HG03135 (cell line): ENCODE measurements at regions not wholly inside any gene's neighbourhood (a gene's known extent, or its start where the extent isn't known, plus 50 kb on each side); places are given as distances from the start of the nearest gene placed in this dataset.

Source experiments
- ATAC-seq: cut with Tn5 transposase; IDR thresholded peaks from one replicate; pipeline ENCODE4 v1.9.1; 2021; ENCODE audit warnings: mild to moderate bottlenecking, moderate library complexity; ENCODE audit not compliant: unreplicated experiment

DNA sequence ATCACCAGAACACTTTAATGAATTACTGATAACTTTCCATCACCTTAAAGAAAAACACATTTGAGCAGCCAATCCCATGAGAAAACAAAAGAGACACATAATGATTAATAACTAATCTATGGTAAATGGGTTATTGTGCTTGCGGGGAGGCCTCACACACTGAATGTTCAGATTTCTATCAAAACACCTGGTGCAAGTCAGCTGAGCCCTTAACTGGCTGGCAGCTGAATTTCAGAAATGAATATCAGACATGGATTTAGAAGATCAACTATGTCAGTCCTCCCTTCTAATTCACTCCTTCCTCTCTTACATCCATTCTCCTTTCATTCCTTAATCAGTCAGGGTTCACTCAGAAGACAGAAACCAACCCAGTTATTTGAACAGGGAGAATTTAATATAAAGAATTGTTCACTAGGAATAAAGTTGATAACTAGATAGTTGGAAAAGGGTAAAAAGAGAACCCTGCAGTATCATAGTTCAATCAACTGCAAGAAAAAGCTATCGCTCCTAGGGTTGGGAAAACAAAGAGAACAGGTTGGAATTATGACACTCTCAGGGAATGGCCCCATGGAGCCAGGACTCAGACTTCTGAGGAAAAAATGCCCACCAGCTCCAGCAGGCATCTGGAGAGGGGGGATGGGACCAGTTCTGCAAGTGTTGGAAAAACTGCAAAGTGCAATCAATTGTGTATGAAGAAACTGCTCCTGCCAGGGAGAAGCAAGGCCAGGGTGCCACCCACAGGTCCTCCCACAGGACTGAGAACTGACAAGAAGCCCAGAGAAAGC is 577.1 kb upstream of the CDH5 start:
- ATAC-seq: no peak

DNA sequence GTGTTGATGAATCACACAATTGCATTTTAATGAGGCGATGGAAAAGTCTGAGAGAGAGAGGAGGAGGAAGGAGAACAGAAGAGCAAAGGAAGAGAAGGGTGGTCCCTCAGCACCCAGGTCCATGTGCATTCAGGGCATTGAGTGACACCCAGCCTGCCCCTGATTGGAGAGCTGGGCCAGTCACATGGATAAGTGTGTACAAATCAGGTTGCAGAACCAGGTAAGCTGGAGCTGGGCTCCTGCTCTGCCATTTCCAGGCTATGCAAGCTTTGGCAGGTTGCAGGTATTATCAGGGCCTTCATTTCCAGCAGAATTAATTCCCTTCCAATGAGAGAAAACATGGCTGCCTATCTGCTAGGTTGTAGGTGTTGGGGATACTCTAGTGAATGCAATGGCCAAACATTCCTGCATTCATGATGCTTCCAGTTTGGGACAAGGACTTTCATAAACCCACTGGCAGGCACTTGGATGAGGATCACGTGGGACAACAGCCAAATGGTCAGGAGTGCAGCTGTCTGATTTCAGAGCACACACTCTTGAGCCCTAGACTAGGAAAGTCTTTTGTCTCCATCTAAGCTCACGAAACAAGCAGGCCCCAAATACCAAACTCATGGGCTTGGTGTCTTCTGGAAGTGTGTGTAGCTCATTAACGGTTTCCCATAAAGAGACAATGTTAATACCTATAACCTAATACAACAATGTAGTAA is 577.9 kb upstream of the CDH5 start:
- no peak for ATAC-seq

DNA sequence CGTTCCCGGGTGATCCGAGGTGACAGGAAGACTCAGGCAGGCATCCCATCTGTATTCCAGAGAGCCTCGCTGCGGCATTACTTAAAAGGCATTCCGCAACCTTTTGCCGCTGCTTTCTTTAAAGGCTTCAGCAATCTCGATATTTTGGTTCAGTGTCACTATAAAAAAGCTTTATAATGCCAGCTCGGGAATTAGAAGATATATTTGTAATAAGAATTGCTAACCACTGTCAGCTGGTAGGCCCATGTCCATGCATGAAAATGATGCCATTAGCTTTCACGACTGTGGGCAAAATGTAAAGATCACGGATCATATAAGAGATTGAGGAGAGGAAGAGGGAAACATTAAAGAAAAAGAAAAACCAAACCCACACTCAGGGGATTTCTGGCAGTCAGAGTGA is 578.6 kb upstream of the CDH5 start:
- ATAC-seq: no peak

DNA sequence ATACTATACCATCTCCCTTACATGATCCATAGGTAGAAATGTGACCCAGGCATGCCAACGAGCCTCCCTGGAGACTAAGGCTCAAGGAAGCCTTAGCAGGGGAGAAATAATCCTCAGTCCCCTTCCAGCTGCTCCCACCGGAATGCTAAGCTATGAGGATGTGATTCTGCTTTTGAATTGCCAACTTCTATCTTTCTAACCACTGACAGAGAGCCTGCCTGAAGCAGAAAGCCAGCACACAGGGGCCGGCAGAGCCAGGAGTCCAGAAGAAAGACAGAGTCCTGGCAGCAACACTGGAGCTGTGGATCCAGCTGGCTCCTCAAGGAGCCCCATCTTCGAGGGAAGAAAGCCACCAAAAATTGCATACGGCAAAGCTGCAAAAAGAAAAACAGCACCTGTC is 579.6 kb upstream of the CDH5 start:
- ATAC-seq: no peak

GRCh38 chr16:65783709-65784474 is 582.6 kb upstream of the CDH5 start:
- ATAC-seq: no peak

GRCh38 chr16:65782611-65783600 is 583.6 kb upstream of the CDH5 start:
- ATAC-seq: no peak

- ATAC-seq: no peak
These were observed 584.6 kb upstream of the CDH5 start for GRCh38 chr16:65781855-65782254.

DNA sequence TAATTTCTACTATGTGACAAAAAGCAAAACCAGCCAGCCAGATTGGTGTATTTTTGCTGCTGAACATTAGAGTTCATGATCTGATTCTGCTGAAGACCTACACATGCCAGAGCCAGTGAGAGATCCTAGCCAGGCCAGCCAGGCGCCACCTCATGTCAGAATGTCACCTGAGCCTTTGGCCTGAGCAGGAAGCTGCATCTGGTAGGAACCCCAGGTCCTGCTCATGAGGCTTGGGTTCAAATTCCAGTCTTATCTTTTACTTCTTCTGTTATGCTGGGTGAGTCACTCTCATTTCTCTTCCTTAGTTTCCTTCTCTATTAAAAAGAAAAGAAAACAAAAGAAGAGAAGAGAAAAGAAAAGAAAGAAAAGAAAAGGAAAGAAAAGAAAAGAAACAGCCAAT is 585.1 kb upstream of the CDH5 start:
- no peak for ATAC-seq

DNA sequence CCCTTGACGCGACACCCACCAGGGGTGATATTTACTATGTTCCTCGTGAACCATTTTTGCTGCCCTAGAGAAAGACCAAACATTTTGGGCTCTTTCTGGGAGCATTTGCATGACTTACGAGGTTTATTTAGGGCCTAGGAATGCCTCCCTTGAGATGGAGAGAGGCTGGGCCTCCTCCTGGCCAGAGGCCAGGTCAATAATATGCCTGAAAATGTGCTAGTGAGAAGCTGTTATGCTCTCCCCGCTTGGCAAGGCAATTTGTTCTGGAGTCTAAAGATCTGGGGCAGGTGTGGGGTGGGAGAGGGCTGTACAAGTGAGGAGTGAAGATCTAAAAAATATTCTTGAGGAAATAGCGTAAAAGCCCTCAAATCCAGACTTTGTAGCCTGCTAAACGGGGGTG is 587.3 kb upstream of the CDH5 start:
- ATAC-seq: no peak

DNA sequence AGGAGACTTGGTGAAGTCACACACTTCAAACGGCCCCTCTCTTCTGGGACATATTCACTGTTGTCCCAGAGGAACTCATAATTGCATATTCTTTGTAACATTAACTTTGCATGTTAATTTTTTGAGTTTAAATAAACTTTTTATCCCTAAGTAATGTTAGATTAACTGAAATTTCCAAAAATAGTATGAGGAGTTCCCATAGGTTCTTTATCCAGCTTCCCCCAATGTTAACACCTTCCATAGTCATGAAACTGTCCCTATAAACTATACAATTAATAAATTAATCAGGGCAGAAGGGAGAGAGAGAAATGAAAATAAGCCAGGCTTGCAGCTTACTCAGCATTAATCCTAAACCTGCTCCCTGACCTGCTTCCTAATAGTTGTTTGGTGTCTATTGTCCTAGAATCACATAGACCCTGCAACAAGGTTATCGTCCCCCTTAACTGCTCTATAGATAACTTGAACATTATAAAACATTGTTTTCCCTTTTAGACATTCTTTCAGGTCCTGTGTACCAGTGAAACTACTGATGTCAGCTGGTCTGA is 589.8 kb upstream of the CDH5 start:
- ATAC-seq: no peak

GRCh38 chr16:65775829-65776228 is 590.7 kb upstream of the CDH5 start:
- no peak for ATAC-seq

DNA sequence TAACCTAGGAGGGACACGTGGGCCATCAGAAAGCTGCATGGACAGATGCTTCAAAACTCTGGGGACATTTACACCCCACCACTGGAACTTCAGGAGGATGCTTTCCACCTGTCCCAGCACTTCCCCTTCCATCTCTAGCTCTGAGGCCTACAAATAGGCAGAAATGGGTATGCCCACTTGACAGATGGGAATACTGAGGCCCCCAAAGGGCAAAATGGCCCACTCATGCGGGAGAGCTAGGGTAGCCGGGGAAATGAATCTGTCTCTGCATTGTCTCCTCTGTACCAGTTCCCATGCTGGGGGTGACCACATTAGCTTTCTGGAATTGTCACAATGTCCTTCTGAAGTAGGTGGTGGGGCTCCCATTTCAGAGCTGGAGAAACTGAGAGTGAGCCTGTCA is 592.1 kb upstream of the CDH5 start:
- ATAC-seq: no peak

DNA sequence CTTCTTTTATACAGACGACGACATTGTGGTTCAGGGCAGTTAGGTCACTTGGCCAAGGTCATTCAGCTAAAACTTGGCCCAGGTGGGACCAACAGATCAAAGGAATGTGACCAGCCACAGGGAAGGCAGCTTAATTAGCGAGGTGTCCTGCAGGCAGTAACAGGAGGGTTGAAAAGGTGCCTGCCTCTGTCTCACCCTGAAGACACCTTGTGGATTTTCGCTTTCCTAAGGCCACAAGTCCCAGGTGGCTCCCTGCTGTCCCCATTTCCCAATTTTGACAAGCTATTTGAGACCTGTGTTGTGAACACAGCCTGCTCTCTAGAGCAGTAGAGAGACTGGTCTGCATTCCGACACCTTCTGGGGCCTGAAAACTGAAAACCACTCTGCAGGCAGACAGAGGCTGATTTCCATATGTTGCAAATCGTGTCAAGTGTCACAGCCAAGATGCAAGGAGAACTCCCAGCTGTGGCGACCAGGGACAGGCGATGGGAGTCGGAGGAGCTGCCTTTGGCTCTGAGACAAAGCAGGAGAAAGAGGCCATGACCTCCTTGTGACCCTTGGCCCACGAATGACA is 593.1 kb upstream of the CDH5 start:
- ATAC-seq: no peak

GRCh38 chr16:65772134-65772732 is 594.3 kb upstream of the CDH5 start:
- ATAC-seq: no peak

GRCh38 chr16:65771707-65772106 is 594.8 kb upstream of the CDH5 start:
- ATAC-seq: no peak

GRCh38 chr16:65770752-65771151 is 595.7 kb upstream of the CDH5 start:
- no peak for ATAC-seq

GRCh38 chr16:65769776-65770438 is 596.6 kb upstream of the CDH5 start:
- no peak for ATAC-seq

GRCh38 chr16:65769055-65769465 is 597.4 kb upstream of the CDH5 start:
- no peak for ATAC-seq

- no peak for ATAC-seq
These were observed 599.4 kb upstream of the CDH5 start for GRCh38 chr16:65767125-65767524.
